ENCODE measurements at regions not wholly inside any gene's neighbourhood (a gene's known extent, or its start where the extent isn't known, plus 50 kb on each side); places are given as distances from the start of the nearest gene placed in this dataset.

DNA sequence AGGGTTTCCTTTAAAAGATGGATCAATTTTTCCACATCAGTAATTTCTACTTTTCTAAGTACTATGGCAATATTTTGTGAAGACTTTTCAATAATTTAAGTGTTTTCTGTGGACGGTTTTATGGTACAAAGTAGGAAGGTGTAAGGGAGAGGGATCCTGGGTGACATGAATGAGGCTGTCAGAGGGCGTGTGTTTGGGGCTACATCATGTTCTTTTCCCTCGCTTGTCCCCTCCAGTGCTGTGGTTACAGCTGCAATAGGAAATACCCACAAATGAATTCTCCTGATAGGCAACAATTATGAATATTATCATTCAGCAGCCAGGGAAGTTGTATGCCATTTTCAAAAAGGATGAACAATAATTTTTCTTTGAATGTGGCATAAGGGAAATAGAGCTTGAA is 83.8 kb downstream of the CAVIN4 start:
- Histone ChIP-seq H3K9me3 (no peaks in the 10 kb centered on the region), H3K27me3 (no peaks in the 10 kb centered on the region), H3K4me1 (no peaks in the 10 kb centered on the region), H3K4me3 (no peak overlapping the region), H3K36me3 (no peaks in the 10 kb centered on the region), H3K27ac (no peak overlapping the region)
- no peak for DNase-seq (ENCODE audit: extremely low spot score in 2 of 2)
- intact Hi-C loops (cut with DNase I), result no loop called here
- TF ChIP-seq POLR2AphosphoS5 (IDR thresholded peaks at IDR 0.05; ENCODE audit: insufficient read depth in 1 of 2, low read depth in 1 of 2) (no peak), POLR2A (IDR thresholded peaks at IDR 0.05) (no peak)
- TF ChIP-seq, protein P1, sequence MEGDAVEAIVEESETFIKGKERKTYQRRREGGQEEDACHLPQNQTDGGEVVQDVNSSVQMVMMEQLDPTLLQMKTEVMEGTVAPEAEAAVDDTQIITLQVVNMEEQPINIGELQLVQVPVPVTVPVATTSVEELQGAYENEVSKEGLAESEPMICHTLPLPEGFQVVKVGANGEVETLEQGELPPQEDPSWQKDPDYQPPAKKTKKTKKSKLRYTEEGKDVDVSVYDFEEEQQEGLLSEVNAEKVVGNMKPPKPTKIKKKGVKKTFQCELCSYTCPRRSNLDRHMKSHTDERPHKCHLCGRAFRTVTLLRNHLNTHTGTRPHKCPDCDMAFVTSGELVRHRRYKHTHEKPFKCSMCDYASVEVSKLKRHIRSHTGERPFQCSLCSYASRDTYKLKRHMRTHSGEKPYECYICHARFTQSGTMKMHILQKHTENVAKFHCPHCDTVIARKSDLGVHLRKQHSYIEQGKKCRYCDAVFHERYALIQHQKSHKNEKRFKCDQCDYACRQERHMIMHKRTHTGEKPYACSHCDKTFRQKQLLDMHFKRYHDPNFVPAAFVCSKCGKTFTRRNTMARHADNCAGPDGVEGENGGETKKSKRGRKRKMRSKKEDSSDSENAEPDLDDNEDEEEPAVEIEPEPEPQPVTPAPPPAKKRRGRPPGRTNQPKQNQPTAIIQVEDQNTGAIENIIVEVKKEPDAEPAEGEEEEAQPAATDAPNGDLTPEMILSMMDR (IDR thresholded peaks at IDR 0.05), result no peak

DNA sequence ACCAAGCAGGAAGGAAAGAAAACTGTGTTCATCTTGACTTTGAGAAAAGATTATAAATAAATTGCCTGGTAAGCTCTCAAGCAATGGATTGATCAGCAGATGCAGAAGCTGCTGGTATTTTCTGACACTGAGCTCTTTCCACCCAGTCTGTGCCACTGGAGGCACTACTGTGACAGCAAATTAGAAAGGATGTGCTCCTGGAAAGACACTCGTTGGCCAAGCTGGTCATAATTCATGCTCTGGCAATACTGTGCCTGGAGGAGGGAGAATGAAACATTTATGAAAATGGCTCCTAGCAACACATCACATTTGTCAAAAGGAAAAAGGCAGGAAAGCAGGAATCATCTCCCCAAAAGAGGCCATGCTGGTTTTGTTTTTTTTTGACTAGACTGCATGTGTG is 84.2 kb downstream of the CAVIN4 start:
- no peak for DNase-seq (ENCODE audit: extremely low spot score in 2 of 2)
- Histone ChIP-seq H3K27ac (no peak overlapping the region), H3K36me3 (no peaks in the 10 kb centered on the region), H3K4me3 (no peak overlapping the region), H3K4me1 (no peaks in the 10 kb centered on the region), H3K9me3 (no peaks in the 10 kb centered on the region), H3K27me3 (no peaks in the 10 kb centered on the region)
- TF ChIP-seq POLR2AphosphoS5 (IDR thresholded peaks at IDR 0.05; ENCODE audit: insufficient read depth in 1 of 2, low read depth in 1 of 2), result no peak
- no peak for TF ChIP-seq POLR2A (IDR thresholded peaks at IDR 0.05)
- TF ChIP-seq, protein P1 (IDR thresholded peaks at IDR 0.05), result no peak
- intact Hi-C loops (cut with DNase I), result no loop called here

DNA sequence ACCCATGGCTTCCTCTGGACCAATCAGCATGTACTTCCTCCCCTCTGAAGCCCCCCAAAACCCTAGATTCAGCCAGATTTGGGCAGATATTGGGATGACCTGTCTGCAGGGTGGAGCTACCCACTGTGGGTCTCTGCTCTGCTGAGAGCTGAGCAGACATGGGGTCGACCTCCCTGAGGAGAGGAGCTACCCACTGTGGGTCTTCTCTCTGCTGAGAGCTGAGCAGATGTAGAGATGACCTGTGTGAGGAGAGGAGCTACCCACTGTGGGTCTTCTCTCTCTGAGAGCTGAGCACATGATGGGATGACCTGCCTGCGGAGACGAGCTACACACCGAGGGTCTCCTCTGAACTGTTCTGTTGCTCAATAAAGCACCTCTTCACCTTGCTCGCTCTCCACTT is 89.6 kb downstream of the CAVIN4 start:
- no peak overlapping the region for H3K4me3 ChIP-seq
- no peaks in the 10 kb centered on the region for H3K9me3 ChIP-seq
- intact Hi-C loops (cut with DNase I), result no loop called here
- no peak overlapping the region for H3K27ac ChIP-seq
- no peak for TF ChIP-seq POLR2A (IDR thresholded peaks at IDR 0.05)
- TF ChIP-seq, protein P1 (IDR thresholded peaks at IDR 0.05), result no peak
- no peak for TF ChIP-seq POLR2AphosphoS5 (IDR thresholded peaks at IDR 0.05; ENCODE audit: insufficient read depth in 1 of 2, low read depth in 1 of 2)
- H3K27me3 ChIP-seq, result no peaks in the 10 kb centered on the region
- DNase-seq (ENCODE audit: extremely low spot score in 2 of 2), result no peak
- H3K36me3 ChIP-seq, result no peaks in the 10 kb centered on the region
- no peaks in the 10 kb centered on the region for H3K4me1 ChIP-seq

DNA sequence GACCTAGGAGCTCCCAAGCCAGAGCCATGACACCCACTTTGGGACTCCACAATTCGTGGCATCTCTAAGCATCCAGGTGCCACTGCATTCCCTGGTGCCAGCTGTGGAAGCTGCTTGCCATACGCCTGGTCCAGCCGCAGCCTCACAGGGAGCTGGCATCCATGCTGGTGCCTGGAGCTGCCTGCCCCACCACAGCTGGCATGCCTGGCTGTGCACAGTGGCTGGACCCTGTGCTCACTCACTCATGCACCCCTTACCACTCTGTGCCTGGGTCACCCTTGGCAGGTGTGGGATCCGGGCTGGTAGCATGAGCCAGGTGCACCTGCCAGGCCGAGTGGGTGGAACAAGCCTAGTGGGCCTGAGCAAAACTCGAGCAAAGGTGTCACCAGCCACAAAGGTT is 90.1 kb downstream of the CAVIN4 start:
- TF ChIP-seq, protein P1 (IDR thresholded peaks at IDR 0.05), result no peak
- TF ChIP-seq POLR2AphosphoS5 (IDR thresholded peaks at IDR 0.05; ENCODE audit: insufficient read depth in 1 of 2, low read depth in 1 of 2) (no peak), POLR2A (IDR thresholded peaks at IDR 0.05) (no peak)
- DNase-seq (ENCODE audit: extremely low spot score in 2 of 2), result no peak
- H3K27ac ChIP-seq, result no peak overlapping the region
- no peak overlapping the region for H3K4me3 ChIP-seq
- intact Hi-C loops (cut with DNase I), result no loop called here
- H3K27me3 ChIP-seq, result no peaks in the 10 kb centered on the region
- H3K9me3 ChIP-seq, result no peaks in the 10 kb centered on the region
- H3K4me1 ChIP-seq, result no peaks in the 10 kb centered on the region
- no peaks in the 10 kb centered on the region for H3K36me3 ChIP-seq

DNA sequence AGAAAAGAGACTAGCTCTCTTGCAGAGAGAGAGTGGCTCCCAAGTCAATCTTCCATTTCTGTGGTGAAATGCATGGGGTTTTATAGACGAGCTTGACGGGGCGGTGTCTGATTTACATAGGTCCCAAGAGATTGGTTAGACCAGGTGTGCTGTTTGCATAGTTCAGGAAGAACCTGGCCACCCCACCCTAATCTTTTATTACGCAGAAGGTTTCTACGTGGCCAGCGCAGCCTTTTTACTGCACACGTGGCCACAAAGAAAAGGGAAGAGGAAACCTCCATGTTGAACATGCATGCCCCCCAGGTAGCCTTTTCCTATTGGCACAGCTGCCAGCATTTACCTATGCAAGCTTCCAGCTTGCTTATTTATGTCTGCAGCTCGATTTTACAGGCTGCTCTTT is 92.1 kb downstream of the CAVIN4 start:
- Histone ChIP-seq H3K4me1 (no peaks in the 10 kb centered on the region), H3K27ac (no peak overlapping the region), H3K27me3 (no peaks in the 10 kb centered on the region), H3K9me3 (no peaks in the 10 kb centered on the region), H3K4me3 (no peak overlapping the region), H3K36me3 (no peaks in the 10 kb centered on the region)
- intact Hi-C loops (cut with DNase I), result no loop called here
- TF ChIP-seq, protein P1 (IDR thresholded peaks at IDR 0.05), result no peak
- TF ChIP-seq POLR2AphosphoS5 (IDR thresholded peaks at IDR 0.05; ENCODE audit: insufficient read depth in 1 of 2, low read depth in 1 of 2), result no peak
- no peak for TF ChIP-seq POLR2A (IDR thresholded peaks at IDR 0.05)
- no peak for DNase-seq (ENCODE audit: extremely low spot score in 2 of 2)
